GM12872 (cell line): ENCODE measurements at regions not wholly inside any gene's neighbourhood (a gene's known extent, or its start where the extent isn't known, plus 50 kb on each side); places are given as distances from the start of the nearest gene placed in this dataset.

Experiments used
- CTCF ChIP-seq: IDR thresholded peaks from 3 replicates; pipeline ENCODE4 v1.5.1; 2011; ENCODE audit warnings: low read depth, mild to moderate bottlenecking, low read length, moderate library complexity; ENCODE audit not compliant: insufficient read depth

GRCh38 chr2:175709248-175709647 is 292.8 kb downstream of the LNPK start:
- no peak for TF ChIP-seq CTCF

GRCh38 chr2:175707322-175707721 is 294.7 kb downstream of the LNPK start:
- no peak for TF ChIP-seq CTCF

GRCh38 chr2:175698061-175698460 is 304.0 kb downstream of the LNPK start:
- no peak for TF ChIP-seq CTCF

GRCh38 chr2:175690113-175690837 is 311.8 kb downstream of the LNPK start:
- peak; percentile 48; the same call in 2 of the 3 replicates for TF ChIP-seq CTCF

GRCh38 chr2:175688243-175688642 is 313.8 kb downstream of the LNPK start:
- no peak for TF ChIP-seq CTCF

GRCh38 chr2:175687465-175687864 is 314.6 kb downstream of the LNPK start:
- no peak for TF ChIP-seq CTCF

GRCh38 chr2:175686002-175686401 is 316.1 kb downstream of the LNPK start:
- TF ChIP-seq CTCF = no peak
